Esophagus muscularis mucosa (tissue), 4 donors: ENCODE measurements at regions not wholly inside any gene's neighbourhood (a gene's known extent, or its start where the extent isn't known, plus 50 kb on each side); places are given as distances from the start of the nearest gene placed in this dataset.

ENCODE experiments used
- DNase-seq: peaks from one replicate; pipeline ENCODE4 v3.0.0-alpha.2; 2017; ENCODE audit errors: extremely low spot score
- H3K27ac ChIP-seq, 4 donors: fragments of 200-600 bp; sonication (generic); replicated peaks in 1 of 4; 1 replicate in 3 of 4; 2 replicates in 1 of 4; pipeline ENCODE4 v1.5.1; 2016 to 2019; ENCODE audit warnings: mild to moderate bottlenecking in 1 of 4
- H3K27me3 ChIP-seq, 4 donors: fragments of 200-600 bp; sonication (generic); one replicate each; pipeline versions ENCODE4 v1.5.1 to v1.6.0; 2016 to 2019
- H3K36me3 ChIP-seq, 4 donors: fragments of 200-600 bp; sonication (generic); one replicate each; pipeline ENCODE4 v1.5.1; 2016 to 2019
- H3K4me1 ChIP-seq, 4 donors: fragments of 200-600 bp; sonication (generic); one replicate each; pipeline ENCODE4 v1.5.1; 2016 to 2019
- H3K4me3 ChIP-seq, 4 donors: fragments of 200-600 bp; sonication (generic); 1 replicate in 2 of 4; 2 replicates in 2 of 4; pipeline ENCODE4 v1.5.1; 2016 to 2019; ENCODE audit warnings: mild to moderate bottlenecking in 4 of 4, moderate library complexity in 1 of 4
- H3K9me3 ChIP-seq, 4 donors: fragments of 200-600 bp; sonication (generic); 1 replicate in 3 of 4; 2 replicates in 1 of 4; pipeline ENCODE4 v1.5.1; 2016 to 2019
- CTCF ChIP-seq, 3 experiments: fragments of 200-600 bp in 2 of 3; fragments of 450-650 bp in 1 of 3; sonication (generic) in 2 of 3; IDR thresholded peaks; one replicate each; pipeline ENCODE4 v1.5.1; 2017 to 2019; ENCODE audit warnings: antibody characterized with exemption in 3 of 3, mild to moderate bottlenecking in 2 of 3, moderate library complexity in 1 of 3
- EP300 ChIP-seq: sonication (generic); formaldehyde crosslinking; IDR thresholded peaks from one replicate; pipeline ENCODE4 v1.6.1; 2017; ENCODE audit warnings: antibody characterized with exemption
- POLR2A ChIP-seq: fragments of 450-650 bp; IDR thresholded peaks from one replicate; pipeline ENCODE4 v1.6.1; 2017; ENCODE audit warnings: antibody characterized with exemption, moderate library complexity, mild to moderate bottlenecking, low read depth
- POLR2AphosphoS5 ChIP-seq, 2 donors: sonication (generic); formaldehyde crosslinking; IDR thresholded peaks; one replicate each; pipeline ENCODE4 v1.6.1; 2017; ENCODE audit warnings: antibody characterized with exemption in 2 of 2
- WGBS: methylation state at CpG from one replicate; pipeline ENCODE4 v1.1.5; 2018; 5-methylcytosine and 5-hydroxymethylcytosine counted together
- intact Hi-C: fragments of 100-400 bp; cut with DNase I; formaldehyde crosslinking; loops from one replicate; pipeline ENCODE4 v1.15.1; 2023

- intact Hi-C loops: no loop called here
- Histone ChIP-seq H3K27me3 (peaks cover 0 to 3% (median 0%) of the 10 kb centered on the region in 4 donors), H3K36me3 (no peaks in the 10 kb centered on the region), H3K4me3 (no peak overlapping the region), H3K9me3 (no peaks in the 10 kb centered on the region), H3K4me1 (no peaks in the 10 kb centered on the region), H3K27ac (no peak overlapping the region)
- 93% methylated on average over 12 of the region's 13 CpGs for WGBS
- no peak for TF ChIP-seq CTCF (IDR thresholded peaks at IDR 0.05)
- TF ChIP-seq POLR2AphosphoS5 (IDR thresholded peaks at IDR 0.05): no peak
- TF ChIP-seq EP300: no peak
- DNase-seq: no peak
Measured at GRCh38 chr6:15734118-15734897, 71.5 kb upstream of the DTNBP1 start.

- no peak for TF ChIP-seq EP300
- TF ChIP-seq POLR2AphosphoS5 (IDR thresholded peaks at IDR 0.05): no peak
- TF ChIP-seq POLR2A: no peak
- TF ChIP-seq CTCF (IDR thresholded peaks at IDR 0.05): no peak
- Histone ChIP-seq H3K9me3 (no peaks in the 10 kb centered on the region), H3K4me1 (no peaks in the 10 kb centered on the region), H3K27ac (no peak overlapping the region), H3K27me3 (peaks cover 0 to 3% (median 0%) of the 10 kb centered on the region in 4 donors), H3K36me3 (no peaks in the 10 kb centered on the region), H3K4me3 (no peak overlapping the region)
- DNase-seq: no peak
- 89% methylated on average over 4 of the region's 4 CpGs for WGBS
- intact Hi-C loops: no loop called here
Measured at GRCh38 chr6:15730922-15731321, 68.1 kb upstream of the DTNBP1 start.

DNA sequence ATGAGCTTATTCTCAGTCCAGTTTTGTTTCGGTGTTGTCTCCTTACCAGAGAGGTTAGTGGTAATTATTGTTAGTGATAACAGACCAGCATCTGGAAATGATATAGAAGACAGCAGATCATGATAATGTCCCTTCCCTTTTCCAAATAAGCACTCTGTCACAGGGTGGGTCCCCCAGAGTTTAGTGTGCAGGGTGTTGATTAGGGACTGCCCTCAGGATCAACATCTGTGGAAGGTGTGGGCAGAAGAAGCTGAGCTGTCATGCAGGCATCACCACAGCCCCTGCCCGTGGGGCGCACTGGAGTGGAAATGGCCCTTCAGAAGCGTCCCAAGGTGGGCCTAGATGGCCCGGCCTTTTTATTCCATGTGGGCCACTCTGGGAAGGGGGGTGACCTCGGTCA, 67.6 kb upstream of the DTNBP1 start:
- TF ChIP-seq POLR2A (no peak), EP300 (no peak), POLR2AphosphoS5 (IDR thresholded peaks at IDR 0.05) (no peak), CTCF (IDR thresholded peaks at IDR 0.05) (no peak)
- Histone ChIP-seq H3K27ac (no peak overlapping the region), H3K27me3 (peaks cover 0 to 3% (median 0%) of the 10 kb centered on the region in 4 donors), H3K36me3 (no peaks in the 10 kb centered on the region), H3K4me3 (no peak overlapping the region), H3K9me3 (no peaks in the 10 kb centered on the region), H3K4me1 (no peaks in the 10 kb centered on the region)
- WGBS: 90% methylated on average over 6 of the region's 6 CpGs
- DNase-seq: no peak
- intact Hi-C loops: no loop called here

GRCh38 chr6:15722731-15723130, 59.9 kb upstream of the DTNBP1 start:
- Histone ChIP-seq H3K36me3 (no peaks in the 10 kb centered on the region), H3K27me3 (no peaks in the 10 kb centered on the region), H3K9me3 (no peaks in the 10 kb centered on the region), H3K4me1 (no peaks in the 10 kb centered on the region), H3K27ac (no peak overlapping the region), H3K4me3 (no peak overlapping the region)
- TF ChIP-seq EP300 (no peak), POLR2A (no peak), POLR2AphosphoS5 (IDR thresholded peaks at IDR 0.05) (no peak), CTCF (IDR thresholded peaks at IDR 0.05) (no peak)
- 87% methylated on average over 2 of the region's 2 CpGs for whole genome bisulfite sequencing
- DNase-seq: no peak
- intact Hi-C loops: no loop called here

DNA sequence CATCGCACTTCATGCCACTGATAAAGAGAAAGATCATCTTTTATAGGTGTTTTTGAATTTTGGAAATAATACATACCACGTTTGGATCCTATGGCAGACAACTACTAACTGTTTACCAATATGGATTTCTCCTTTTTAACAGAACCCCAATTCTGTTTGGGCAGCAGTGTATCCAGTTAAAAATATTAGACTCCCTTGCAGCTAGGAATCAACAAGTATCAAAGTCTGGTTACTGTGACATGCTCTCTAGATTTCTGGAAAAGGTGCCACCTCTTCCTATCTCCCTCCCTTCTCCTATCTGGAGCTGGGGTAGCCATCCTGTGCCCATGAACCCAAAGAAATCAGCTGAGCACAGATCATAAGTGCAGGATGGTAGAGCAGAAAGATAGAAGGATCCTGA, 54.1 kb upstream of the DTNBP1 start:
- TF ChIP-seq CTCF (IDR thresholded peaks at IDR 0.05) (no peak), EP300 (no peak), POLR2AphosphoS5 (IDR thresholded peaks at IDR 0.05) (no peak), POLR2A (no peak)
- H3K36me3 ChIP-seq: no peaks in the 10 kb centered on the region
- H3K4me1 ChIP-seq: peaks cover 0 to 5% (median 0%) of the 10 kb centered on the region in 4 donors
- no peak for DNase-seq
- 93% methylated on average over 2 of the region's 2 CpGs for WGBS
- peaks cover 0 to 8% (median 0%) of the 10 kb centered on the region in 4 donors for H3K9me3 ChIP-seq
- no peak overlapping the region for H3K27ac ChIP-seq
- no peak overlapping the region for H3K4me3 ChIP-seq
- H3K27me3 ChIP-seq: no peaks in the 10 kb centered on the region
- intact Hi-C loops: no loop called here
